HG02852 (cell line): ENCODE measurements at regions not wholly inside any gene's neighbourhood (a gene's known extent, or its start where the extent isn't known, plus 50 kb on each side); places are given as distances from the start of the nearest gene placed in this dataset.
"Not testable (repeated sequence)": the region's sequence is repeated elsewhere in the genome, so short reads cannot be mapped to it uniquely, and the experiment has no call there.

Source experiments
- ATAC-seq: cut with Tn5 transposase; IDR thresholded peaks from one replicate; pipeline ENCODE4 v1.9.1; 2021; ENCODE audit warnings: mild to moderate bottlenecking, moderate library complexity; ENCODE audit not compliant: unreplicated experiment

GRCh38 chr5:91830361-91830953, 447.3 kb upstream of the ARRDC3 start:
- no peak for ATAC-seq

GRCh38 chr5:91825618-91826017, 442.5 kb upstream of the ARRDC3 start:
- ATAC-seq: no peak

DNA sequence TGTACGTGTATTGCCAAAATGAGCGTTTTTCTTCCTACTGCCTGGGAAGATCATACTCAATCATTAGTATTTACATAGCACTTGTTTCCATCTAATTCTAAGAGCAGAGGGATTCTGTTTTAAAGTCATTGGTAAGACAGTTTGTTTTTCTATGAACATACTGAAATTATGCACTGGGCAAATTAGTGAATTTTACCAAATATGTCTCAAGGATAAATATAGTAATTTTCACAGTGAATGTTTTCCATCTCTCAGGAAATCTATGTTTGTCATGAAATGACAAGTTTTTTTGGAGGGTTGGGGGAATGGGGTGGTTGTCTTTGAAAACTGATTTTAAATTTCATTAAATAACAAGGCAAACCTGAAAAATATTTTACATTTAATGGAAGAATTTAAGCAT, 441.3 kb upstream of the ARRDC3 start:
- ATAC-seq: no peak

GRCh38 chr5:91820874-91821273, 437.8 kb upstream of the ARRDC3 start:
- ATAC-seq: no peak

DNA sequence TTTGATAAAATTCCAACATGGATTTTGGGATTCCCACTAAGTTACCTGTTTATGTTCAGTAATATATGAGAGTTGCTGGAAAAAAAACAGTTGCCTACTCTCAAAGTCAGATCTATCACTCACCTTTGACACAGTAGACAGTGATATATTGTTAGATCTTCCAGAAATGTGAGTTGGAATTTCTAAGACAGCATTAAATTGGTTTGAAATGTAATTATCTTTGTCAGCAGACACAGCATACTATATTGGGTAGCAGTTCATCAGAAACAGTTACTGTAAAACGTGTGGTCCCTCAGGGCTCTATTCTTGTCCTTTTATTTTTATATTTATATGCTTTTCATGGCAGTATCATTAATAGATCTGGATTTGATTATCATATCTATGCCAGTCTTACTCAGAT, 433.6 kb upstream of the ARRDC3 start:
- ATAC-seq: no peak

DNA sequence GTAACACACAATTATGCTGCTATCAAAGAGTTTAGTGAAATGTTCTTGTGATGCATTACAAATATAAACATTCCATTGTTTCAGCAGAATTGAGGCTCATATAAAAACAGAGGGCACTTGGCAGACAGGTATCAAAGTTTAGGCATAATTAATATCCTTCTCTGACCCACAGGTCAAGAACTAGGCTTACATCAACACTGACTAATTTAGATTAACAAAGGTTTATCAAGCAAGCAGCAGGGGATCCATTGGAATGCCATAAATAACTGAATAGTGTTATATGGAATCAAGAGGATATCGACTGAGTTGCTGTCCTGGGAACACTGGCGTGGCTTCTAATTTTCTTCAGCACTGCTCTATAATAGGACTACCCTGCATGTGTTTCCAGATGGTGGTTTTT, 414.5 kb upstream of the ARRDC3 start:
- no peak for ATAC-seq

GRCh38 chr5:91794856-91795548, 411.9 kb upstream of the ARRDC3 start:
- ATAC-seq: no peak

- ATAC-seq: no peak
Measured at GRCh38 chr5:91794455-91794854, 411.3 kb upstream of the ARRDC3 start.

DNA sequence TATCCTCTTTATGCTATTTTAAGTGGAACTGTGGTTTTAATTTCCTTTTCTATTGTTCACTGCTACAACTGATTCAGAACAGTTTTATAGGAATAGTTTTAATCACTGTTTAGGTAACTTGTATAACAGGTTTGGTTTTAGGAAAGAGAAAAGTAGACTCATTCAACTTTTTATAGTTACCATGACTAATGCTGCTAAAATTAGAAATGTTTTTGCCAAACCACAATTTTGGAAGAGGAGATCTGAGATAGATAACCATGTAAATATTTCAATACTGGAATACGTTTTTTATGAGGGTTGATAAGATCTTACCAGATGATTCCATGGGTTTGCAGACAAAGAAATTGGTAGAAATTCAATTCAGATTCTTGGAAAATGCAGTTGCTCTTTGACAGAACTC, 404.6 kb upstream of the ARRDC3 start:
- no peak for ATAC-seq

DNA sequence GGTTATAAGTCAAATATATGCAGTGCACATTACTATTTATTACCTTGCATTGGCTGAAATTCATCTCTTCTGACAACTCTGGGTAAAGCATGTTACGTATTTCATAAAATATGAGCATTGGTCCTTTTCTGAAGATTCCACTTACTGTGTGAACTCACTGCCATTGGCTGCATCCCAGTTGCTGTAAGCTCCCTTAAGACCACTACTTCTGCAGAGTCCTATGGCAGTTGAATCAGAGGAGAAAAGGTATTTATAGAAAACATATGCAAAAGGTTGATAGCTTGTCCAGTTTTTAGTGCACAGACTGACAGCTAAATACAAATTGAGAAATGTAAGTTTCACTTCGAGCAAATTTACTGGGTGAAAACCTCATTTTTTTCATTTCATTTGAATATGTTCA, 394.6 kb upstream of the ARRDC3 start:
- no peak for ATAC-seq

GRCh38 chr5:91776249-91776648, 393.1 kb upstream of the ARRDC3 start:
- ATAC-seq: no peak

DNA sequence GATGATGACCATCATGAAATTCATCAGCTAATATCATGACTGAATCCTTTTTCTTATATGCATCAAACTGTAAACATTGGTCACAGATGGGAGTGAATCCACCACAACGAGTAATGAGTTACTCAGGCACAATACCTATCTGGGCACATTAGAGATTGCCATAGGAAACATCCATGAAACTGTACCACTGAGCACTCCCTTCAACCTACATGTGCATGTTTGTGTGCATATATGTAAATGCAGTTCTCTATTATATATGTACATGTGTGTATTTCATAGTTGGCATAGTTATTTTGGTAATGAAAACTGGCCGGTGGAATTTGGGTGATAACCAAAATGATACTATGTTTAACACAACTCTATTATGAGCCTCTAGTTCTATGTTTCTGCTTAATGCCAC, 387.3 kb upstream of the ARRDC3 start:
- ATAC-seq: no peak

DNA sequence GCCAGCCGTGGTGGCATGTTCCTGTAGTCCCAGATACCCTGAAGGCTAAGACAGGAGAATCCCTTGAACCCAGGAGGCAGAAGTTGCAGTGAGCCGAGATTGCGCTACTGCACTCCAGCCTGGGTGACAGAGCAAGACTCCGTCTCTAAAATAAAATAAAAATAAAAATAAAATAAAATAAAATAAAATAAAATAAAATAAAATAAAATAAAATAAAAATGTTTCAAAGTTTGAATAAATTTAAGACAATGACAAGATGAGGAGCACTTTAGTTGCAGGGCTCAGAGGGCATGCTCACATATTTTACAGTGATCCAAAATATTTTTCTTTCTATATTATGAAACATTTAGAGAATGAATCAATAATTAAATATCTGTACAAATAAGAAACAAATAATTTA, 374.3 kb upstream of the ARRDC3 start:
- ATAC-seq: not testable (repeated sequence)

DNA sequence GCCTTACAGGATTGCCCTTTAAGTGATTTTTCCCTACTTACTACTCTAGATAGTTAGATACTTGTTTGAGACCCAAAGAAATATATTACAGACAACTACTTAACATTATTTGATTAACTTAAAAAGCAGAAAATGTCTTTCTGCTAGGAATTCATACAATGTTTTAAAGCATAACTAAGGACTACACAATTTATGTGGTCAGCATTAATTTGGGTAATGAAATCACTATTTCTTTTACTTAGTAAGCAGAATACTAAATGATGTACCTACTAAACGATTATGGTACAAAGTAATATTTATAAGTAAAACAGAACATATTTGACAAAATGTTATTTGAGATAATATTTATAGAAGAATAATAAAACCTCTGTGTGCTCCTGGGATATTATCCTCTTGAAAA, 371.9 kb upstream of the ARRDC3 start:
- no peak for ATAC-seq

GRCh38 chr5:91744470-91744869, 361.4 kb upstream of the ARRDC3 start:
- ATAC-seq: not testable (repeated sequence)

DNA sequence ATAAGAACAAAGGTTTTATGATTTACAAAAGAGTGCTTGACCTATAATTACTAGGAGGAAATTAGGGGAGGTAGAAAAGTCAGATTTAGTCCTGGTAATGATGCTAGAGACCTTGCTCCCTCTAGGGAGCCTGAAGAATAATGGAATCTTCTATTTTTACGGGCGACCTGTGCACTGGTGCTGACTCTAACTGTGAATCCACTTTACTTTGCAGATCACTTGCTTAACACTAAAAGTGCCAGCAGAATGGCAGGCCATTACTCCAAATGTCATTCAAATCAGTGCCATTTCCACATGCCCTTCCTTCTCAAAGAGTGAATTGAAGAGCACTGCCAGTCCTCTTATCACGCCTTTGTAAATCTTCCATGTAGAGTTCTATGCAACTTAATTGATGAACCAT, 359.4 kb upstream of the ARRDC3 start:
- no peak for ATAC-seq

DNA sequence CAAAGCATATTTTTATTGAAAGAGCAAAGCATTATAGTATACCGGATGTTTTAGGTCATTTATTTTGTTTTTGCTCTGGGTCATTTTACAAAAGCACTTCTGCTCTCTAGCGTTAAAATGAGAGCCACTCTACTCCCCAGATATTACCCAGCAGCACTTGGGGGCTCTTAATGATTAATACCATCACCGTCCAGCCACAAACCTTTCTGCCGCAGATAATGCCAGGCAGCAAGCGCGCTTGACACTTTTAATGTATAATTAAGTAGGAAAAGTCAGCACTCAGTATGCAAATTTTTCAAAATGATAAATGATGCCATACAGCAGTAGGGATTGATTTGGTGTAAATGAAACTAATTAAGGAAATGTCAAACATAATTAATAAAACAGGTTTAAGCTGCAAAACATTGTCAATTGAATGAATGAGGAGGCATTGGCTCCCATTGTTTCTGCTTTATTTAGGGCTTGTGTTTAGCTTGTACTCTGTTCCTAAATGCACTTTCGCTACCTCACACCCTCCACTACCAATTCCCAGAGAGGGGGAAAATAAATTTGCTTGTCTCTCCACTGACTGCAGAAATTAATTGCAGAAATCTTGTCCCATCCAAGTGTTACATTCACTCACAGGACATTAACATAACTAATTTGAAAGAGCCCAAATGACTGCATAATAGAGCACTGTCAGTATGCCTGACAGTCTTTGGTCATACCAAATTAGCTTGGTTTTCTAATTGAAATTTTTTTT, 358.8 kb upstream of the ARRDC3 start:
- ATAC-seq: no peak

DNA sequence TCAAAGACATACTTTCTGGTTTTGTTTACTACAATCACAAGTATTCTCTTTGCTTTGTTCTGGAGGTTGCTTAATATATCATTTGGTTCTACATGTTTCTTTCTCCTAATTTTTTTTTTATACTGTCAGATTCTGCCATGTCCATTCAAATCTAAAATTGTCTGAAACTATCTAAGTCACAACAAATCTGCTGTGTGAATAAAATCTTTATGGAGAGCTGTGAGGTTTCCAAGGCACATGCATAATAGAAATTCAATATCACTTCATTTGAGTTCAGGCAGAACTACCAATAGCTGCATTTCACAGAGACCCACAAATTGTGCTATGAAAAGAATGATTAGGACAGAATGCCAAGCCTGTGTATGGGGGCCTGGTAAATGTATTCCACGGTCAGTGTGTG, 346.9 kb upstream of the ARRDC3 start:
- ATAC-seq: no peak

DNA sequence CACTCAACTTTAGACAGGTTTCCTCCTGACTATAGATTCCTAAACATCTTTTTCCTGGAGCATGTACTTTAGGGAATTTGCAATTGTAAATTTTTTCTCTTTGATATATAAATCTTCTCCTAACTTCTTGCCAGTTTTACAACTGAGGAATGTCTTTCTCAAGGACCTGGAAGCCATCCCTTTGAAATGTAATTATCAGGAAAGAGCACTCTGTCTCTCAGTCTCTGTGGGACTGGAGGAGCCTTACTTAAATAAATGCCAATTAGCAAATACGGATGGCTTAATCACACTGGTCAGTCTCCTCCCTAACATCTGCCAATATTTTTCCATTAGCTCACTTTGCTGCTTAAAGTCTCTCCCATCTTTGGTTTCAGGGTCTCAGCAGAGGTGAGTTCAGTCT, 344.3 kb upstream of the ARRDC3 start:
- ATAC-seq: no peak

DNA sequence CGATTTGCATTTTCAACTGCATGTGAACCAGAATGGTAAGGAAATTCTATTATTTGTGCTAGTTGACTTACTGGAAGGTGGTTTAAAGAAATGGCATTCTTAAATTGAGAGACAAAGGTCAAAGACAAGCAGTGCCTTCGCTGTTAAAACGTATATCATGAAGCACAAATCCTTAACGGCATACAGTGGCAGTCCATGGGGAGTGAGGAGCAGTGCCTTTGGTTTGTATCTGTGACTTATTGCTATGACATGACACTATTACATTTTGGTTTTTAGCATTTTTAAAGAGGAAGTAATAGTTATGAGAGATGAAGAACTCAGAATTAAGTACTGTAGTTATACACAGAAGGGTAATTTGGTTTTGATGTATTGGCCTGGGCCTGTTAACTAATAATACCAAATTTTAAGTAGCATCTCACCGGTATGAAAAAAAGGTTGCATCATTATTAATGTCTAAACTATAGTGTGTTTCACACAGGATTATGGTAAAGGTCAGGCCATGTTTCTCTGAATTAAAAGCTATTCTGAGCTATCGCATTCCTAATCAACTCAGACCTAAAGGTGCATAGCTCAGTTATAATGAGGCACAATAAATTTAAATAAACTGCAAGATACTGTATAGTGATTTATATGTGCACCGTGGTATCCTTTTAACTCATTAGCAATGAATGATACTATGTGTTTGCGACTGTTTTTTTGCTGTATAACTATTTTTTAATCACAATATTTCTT, 339.8 kb upstream of the ARRDC3 start:
- ATAC-seq: no peak

- no peak for ATAC-seq
Measured at GRCh38 chr5:91712718-91713117, 329.6 kb upstream of the ARRDC3 start.

DNA sequence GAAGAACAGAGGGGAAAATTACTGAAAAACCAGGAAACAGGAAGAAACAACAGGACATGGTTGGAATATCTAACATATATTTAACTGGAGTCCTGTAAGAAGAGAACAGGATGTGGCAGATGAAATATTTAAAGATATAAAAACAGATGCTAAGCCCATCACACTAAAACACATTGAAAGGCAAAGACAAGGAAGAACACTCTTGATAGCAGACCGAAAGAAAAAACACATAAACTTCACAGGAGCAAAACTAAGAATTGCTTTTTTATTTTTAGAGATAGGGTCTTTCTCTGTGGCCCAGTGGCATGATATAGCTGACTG, 324.4 kb upstream of the ARRDC3 start:
- ATAC-seq: no peak
